AG04450 (cell line): ENCODE measurements at regions not wholly inside any gene's neighbourhood (a gene's known extent, or its start where the extent isn't known, plus 50 kb on each side); places are given as distances from the start of the nearest gene placed in this dataset.

Source experiments
- CTCF ChIA-PET: fragments of 300-600, 350-600 bp; formaldehyde crosslinking; extraction: SDS; loops from one replicate; lab custom pipeline; 2022; ENCODE audit warnings: antibody characterized with exemption, inconsistent platforms; lab: Charles Lee
- POLR2A ChIA-PET: fragments of 350-600 bp; formaldehyde crosslinking; extraction: SDS; loops from one replicate; lab custom pipeline; 2021; ENCODE audit warnings: antibody characterized with exemption, inconsistent platforms; lab: Yijun Ruan, JAX
- DNase-seq: peaks from one replicate; pipeline ENCODE4 v3.0.0-alpha.2; 2011; ENCODE audit warnings: low read depth, low spot score
- H3K27ac ChIP-seq: one replicate; pipeline ENCODE4 v1.5.1; 2012; ENCODE audit warnings: low read depth, low read length, control low read depth
- H3K27me3 ChIP-seq: one replicate; pipeline ENCODE4 v1.6.0; 2012; ENCODE audit warnings: low read length; ENCODE audit not compliant: control insufficient read depth, insufficient read depth
- H3K4me3 ChIP-seq: 2 replicates; pipeline ENCODE4 v1.5.1; 2011; ENCODE audit warnings: mild to moderate bottlenecking, low read depth, low read length, control low read depth
- H3K9me3 ChIP-seq: 2 replicates; pipeline ENCODE4 v1.5.1; 2012; ENCODE audit warnings: low read length; ENCODE audit not compliant: control insufficient read depth, insufficient read depth
- TF ChIP-seq, protein P1 (sequence below): IDR thresholded peaks from 2 replicates; pipeline ENCODE4 v1.5.1; 2011; ENCODE audit warnings: low read depth, low read length, control low read depth, inconsistent platforms

DNA sequence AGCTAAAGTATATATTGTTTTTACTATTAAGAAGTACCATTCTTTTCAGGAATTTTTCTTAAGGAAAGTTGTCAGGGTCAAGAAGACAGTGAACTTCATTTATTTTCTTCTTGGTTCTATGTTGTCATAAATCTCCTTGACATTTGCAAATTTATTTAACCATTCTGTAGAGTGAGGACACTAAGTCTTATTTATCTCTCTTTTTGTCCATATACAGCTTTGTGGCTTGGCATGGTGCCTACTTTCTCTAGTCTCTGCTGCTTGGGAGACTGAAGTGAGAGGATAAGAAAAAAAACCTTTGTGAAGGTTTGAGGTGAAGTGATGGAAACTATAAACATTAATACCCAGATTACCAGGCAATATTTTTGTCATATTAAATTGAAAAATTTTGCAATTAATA is 1389.4 kb downstream of the SUCLG1 start:
- CTCF ChIA-PET = no interaction called here
- TF ChIP-seq, protein P1, sequence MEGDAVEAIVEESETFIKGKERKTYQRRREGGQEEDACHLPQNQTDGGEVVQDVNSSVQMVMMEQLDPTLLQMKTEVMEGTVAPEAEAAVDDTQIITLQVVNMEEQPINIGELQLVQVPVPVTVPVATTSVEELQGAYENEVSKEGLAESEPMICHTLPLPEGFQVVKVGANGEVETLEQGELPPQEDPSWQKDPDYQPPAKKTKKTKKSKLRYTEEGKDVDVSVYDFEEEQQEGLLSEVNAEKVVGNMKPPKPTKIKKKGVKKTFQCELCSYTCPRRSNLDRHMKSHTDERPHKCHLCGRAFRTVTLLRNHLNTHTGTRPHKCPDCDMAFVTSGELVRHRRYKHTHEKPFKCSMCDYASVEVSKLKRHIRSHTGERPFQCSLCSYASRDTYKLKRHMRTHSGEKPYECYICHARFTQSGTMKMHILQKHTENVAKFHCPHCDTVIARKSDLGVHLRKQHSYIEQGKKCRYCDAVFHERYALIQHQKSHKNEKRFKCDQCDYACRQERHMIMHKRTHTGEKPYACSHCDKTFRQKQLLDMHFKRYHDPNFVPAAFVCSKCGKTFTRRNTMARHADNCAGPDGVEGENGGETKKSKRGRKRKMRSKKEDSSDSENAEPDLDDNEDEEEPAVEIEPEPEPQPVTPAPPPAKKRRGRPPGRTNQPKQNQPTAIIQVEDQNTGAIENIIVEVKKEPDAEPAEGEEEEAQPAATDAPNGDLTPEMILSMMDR = no peak
- Histone ChIP-seq H3K27me3 (no peaks in the 10 kb centered on the region), H3K27ac (no peak overlapping the region), H3K4me3 (no peak overlapping the region), H3K9me3 (no peaks in the 10 kb centered on the region)
- DNase-seq = no peak
- POLR2A ChIA-PET = no interaction called here

GRCh38 chr2:83068714-83069113 is 1390.4 kb downstream of the SUCLG1 start:
- TF ChIP-seq, protein P1 = no peak
- Histone ChIP-seq H3K4me3 (no peak overlapping the region), H3K27me3 (no peaks in the 10 kb centered on the region), H3K27ac (no peak overlapping the region), H3K9me3 (no peaks in the 10 kb centered on the region)
- DNase-seq = no peak
- ChIA-PET POLR2A (no interaction called here), CTCF (no interaction called here)

GRCh38 chr2:83067947-83068346 is 1391.1 kb downstream of the SUCLG1 start:
- Histone ChIP-seq H3K27ac (no peak overlapping the region), H3K9me3 (no peaks in the 10 kb centered on the region), H3K27me3 (no peaks in the 10 kb centered on the region), H3K4me3 (no peak overlapping the region)
- ChIA-PET POLR2A (no interaction called here), CTCF (no interaction called here)
- TF ChIP-seq, protein P1 = no peak
- DNase-seq = no peak

- CTCF ChIA-PET = no interaction called here
- TF ChIP-seq, protein P1 = no peak
- no peak for DNase-seq
- Histone ChIP-seq H3K27me3 (no peaks in the 10 kb centered on the region), H3K9me3 (no peaks in the 10 kb centered on the region), H3K27ac (no peak overlapping the region), H3K4me3 (no peak overlapping the region)
- POLR2A ChIA-PET = no interaction called here
These were observed 1395.1 kb downstream of the SUCLG1 start for GRCh38 chr2:83063933-83064332.

DNA sequence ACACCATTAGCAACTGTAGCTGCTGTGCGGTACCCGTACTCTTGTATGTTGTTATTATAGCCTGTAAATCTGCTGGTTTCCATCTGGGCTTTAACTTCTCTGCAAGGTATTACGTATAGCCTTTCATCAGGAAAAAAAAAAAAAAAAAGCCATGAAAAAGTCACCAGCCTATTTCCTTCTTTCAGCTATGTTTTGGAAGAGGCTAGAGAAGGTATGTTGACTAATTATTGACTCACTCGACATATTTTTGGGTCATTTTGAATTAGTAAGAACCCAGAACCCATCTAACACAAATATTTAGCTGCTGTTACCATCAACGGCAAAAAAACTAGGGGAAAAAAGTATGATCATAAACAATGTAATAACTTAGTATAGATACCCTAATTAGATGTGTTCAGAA is 1395.6 kb downstream of the SUCLG1 start:
- H3K9me3 ChIP-seq = no peaks in the 10 kb centered on the region
- H3K27ac ChIP-seq = no peak overlapping the region
- DNase-seq = no peak
- H3K27me3 ChIP-seq = no peaks in the 10 kb centered on the region
- TF ChIP-seq, protein P1 = no peak
- ChIA-PET CTCF (no interaction called here), POLR2A (no interaction called here)
- no peak overlapping the region for H3K4me3 ChIP-seq
